ENCODE measurements at regions not wholly inside any gene's neighbourhood (a gene's known extent, or its start where the extent isn't known, plus 50 kb on each side); places are given as distances from the start of the nearest gene placed in this dataset.

- no peaks in the 10 kb centered on the region for H3K4me1 ChIP-seq (ENCODE audit: control insufficient read depth, low read depth, low read length)
- no peaks in the 10 kb centered on the region for H3K79me2 ChIP-seq (ENCODE audit: control insufficient read depth, insufficient read depth, low read length)
- no peak overlapping the region for H3K4ac ChIP-seq (ENCODE audit: low read depth, low read length)
- H2BK5ac ChIP-seq (ENCODE audit: low read length) = no peak overlapping the region
- no peak overlapping the region for H2BK120ac ChIP-seq (ENCODE audit: low read depth, low read length)
- no peak overlapping the region for H3K23ac ChIP-seq (ENCODE audit: low read length)
- no peak overlapping the region for H4K8ac ChIP-seq (ENCODE audit: low read depth, low read length)
- no peaks in the 10 kb centered on the region for H3K79me1 ChIP-seq (ENCODE audit: low read length)
- WGBS (ENCODE audit: extremely low coverage, insufficient coverage, low lambda C conversion rate) = no CpG with 5 or more reads among the region's 3 CpGs
- no peaks in the 10 kb centered on the region for H3K27me3 ChIP-seq (ENCODE audit: insufficient read depth, low read length, poor library complexity)
- no peak overlapping the region for H2AK5ac ChIP-seq (ENCODE audit: low read length)
- no peak overlapping the region for H3K56ac ChIP-seq (ENCODE audit: low read length)
- no peak overlapping the region for H3K9ac ChIP-seq (ENCODE audit: low read length)
- no peak overlapping the region for H3K27ac ChIP-seq (ENCODE audit: low read depth, low read length)
- no peak for DNase-seq
- H4K5ac ChIP-seq (ENCODE audit: low read length) = no peak overlapping the region
- no peak overlapping the region for H3K4me2 ChIP-seq (ENCODE audit: low read length)
- H3K36me3 ChIP-seq (ENCODE audit: control insufficient read depth, insufficient read depth, low read length) = no peaks in the 10 kb centered on the region
- H2BK15ac ChIP-seq (replicated peaks; ENCODE audit: low read depth) = no peak overlapping the region
- no peak overlapping the region for H3K18ac ChIP-seq (ENCODE audit: low read length)
- no peak overlapping the region for H3K4me3 ChIP-seq (ENCODE audit: low read length)
Measured at GRCh38 chr11:112367461-112367860, 106.8 kb upstream of the PLET1 start.

DNA sequence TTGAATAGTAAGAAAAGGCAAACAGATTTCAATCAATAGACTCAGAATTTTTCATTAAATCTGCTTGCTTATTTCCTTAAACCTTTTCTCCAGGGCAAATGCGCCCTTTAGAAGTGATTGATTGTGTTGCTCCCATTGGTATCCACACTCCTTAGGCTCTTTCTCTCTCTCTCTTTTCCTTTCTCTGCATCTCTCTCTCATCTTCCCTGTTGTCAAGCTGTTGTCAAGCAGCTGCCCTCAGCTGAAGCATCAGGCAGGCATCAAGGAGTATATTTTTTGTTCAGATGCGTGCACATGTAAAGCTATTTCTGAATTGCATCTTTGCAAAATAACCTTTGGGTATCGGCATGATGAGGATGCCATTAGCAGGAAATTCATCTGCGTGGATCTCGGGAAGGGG lies 107.2 kb upstream of the PLET1 start:
- Histone ChIP-seq H2BK120ac (ENCODE audit: low read depth, low read length) (no peak overlapping the region), H3K56ac (ENCODE audit: low read length) (no peak overlapping the region), H3K79me2 (ENCODE audit: control insufficient read depth, insufficient read depth, low read length) (no peaks in the 10 kb centered on the region), H3K18ac (ENCODE audit: low read length) (no peak overlapping the region), H3K4me2 (ENCODE audit: low read length) (no peak overlapping the region), H3K4me3 (ENCODE audit: low read length) (no peak overlapping the region), H3K23ac (ENCODE audit: low read length) (no peak overlapping the region), H3K9ac (ENCODE audit: low read length) (no peak overlapping the region), H4K8ac (ENCODE audit: low read depth, low read length) (no peak overlapping the region), H3K27ac (ENCODE audit: low read depth, low read length) (no peak overlapping the region), H3K27me3 (ENCODE audit: insufficient read depth, low read length, poor library complexity) (no peaks in the 10 kb centered on the region), H2BK5ac (ENCODE audit: low read length) (no peak overlapping the region), H4K5ac (ENCODE audit: low read length) (no peak overlapping the region), H3K4me1 (ENCODE audit: control insufficient read depth, low read depth, low read length) (no peaks in the 10 kb centered on the region), H3K79me1 (ENCODE audit: low read length) (no peaks in the 10 kb centered on the region), H2BK15ac (replicated peaks; ENCODE audit: low read depth) (no peak overlapping the region), H2AK5ac (ENCODE audit: low read length) (no peak overlapping the region), H3K4ac (ENCODE audit: low read depth, low read length) (no peak overlapping the region), H3K36me3 (ENCODE audit: control insufficient read depth, insufficient read depth, low read length) (no peaks in the 10 kb centered on the region)
- no peak for DNase-seq
- WGBS (ENCODE audit: extremely low coverage, insufficient coverage, low lambda C conversion rate) = no CpG with 5 or more reads among the region's 5 CpGs

DNA sequence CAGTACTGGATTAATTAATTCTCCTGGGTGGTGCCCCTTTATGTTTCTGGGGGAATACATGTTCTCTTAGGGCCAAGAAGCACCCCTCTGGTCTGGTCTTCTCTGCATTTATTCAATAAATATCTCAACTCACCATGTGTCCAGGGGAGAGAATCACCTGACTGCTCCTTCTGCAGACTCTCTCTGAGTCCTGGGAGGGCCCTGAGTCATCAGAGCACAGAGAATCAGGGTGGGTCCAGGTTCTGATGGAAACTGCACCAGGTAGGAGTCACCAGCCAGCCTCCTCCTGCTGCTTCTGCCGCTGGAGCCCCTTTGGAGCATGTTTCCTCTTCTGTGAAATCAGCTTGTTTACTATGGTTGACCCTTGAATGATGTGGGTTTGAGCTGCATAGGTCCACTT lies 107.7 kb upstream of the PLET1 start:
- Histone ChIP-seq H3K27ac (ENCODE audit: low read depth, low read length) (no peak overlapping the region), H3K79me2 (ENCODE audit: control insufficient read depth, insufficient read depth, low read length) (no peaks in the 10 kb centered on the region), H4K5ac (ENCODE audit: low read length) (no peak overlapping the region), H3K56ac (ENCODE audit: low read length) (no peak overlapping the region), H3K79me1 (ENCODE audit: low read length) (no peaks in the 10 kb centered on the region), H2BK120ac (ENCODE audit: low read depth, low read length) (no peak overlapping the region), H3K27me3 (ENCODE audit: insufficient read depth, low read length, poor library complexity) (no peaks in the 10 kb centered on the region), H4K8ac (ENCODE audit: low read depth, low read length) (no peak overlapping the region), H3K4me1 (ENCODE audit: control insufficient read depth, low read depth, low read length) (no peaks in the 10 kb centered on the region), H3K9ac (ENCODE audit: low read length) (no peak overlapping the region), H3K4me3 (ENCODE audit: low read length) (no peak overlapping the region), H3K36me3 (ENCODE audit: control insufficient read depth, insufficient read depth, low read length) (no peaks in the 10 kb centered on the region), H3K4me2 (ENCODE audit: low read length) (no peak overlapping the region), H2BK5ac (ENCODE audit: low read length) (no peak overlapping the region), H3K4ac (ENCODE audit: low read depth, low read length) (no peak overlapping the region), H2BK15ac (replicated peaks; ENCODE audit: low read depth) (no peak overlapping the region), H3K18ac (ENCODE audit: low read length) (no peak overlapping the region), H3K23ac (ENCODE audit: low read length) (no peak overlapping the region), H2AK5ac (ENCODE audit: low read length) (no peak overlapping the region)
- no peak for DNase-seq
- WGBS (ENCODE audit: extremely low coverage, insufficient coverage, low lambda C conversion rate) = no CpG with 5 or more reads among the region's 1 CpG

GRCh38 chr11:112369374-112369773 lies 108.7 kb upstream of the PLET1 start:
- Histone ChIP-seq H3K36me3 (ENCODE audit: control insufficient read depth, insufficient read depth, low read length) (no peaks in the 10 kb centered on the region), H3K27me3 (ENCODE audit: insufficient read depth, low read length, poor library complexity) (no peaks in the 10 kb centered on the region), H4K5ac (ENCODE audit: low read length) (no peak overlapping the region), H3K18ac (ENCODE audit: low read length) (no peak overlapping the region), H3K79me1 (ENCODE audit: low read length) (no peaks in the 10 kb centered on the region), H3K23ac (ENCODE audit: low read length) (no peak overlapping the region), H4K8ac (ENCODE audit: low read depth, low read length) (no peak overlapping the region), H3K79me2 (ENCODE audit: control insufficient read depth, insufficient read depth, low read length) (no peaks in the 10 kb centered on the region), H2BK5ac (ENCODE audit: low read length) (no peak overlapping the region), H2AK5ac (ENCODE audit: low read length) (no peak overlapping the region), H2BK120ac (ENCODE audit: low read depth, low read length) (no peak overlapping the region), H3K27ac (ENCODE audit: low read depth, low read length) (no peak overlapping the region), H3K4me1 (ENCODE audit: control insufficient read depth, low read depth, low read length) (no peaks in the 10 kb centered on the region), H3K9ac (ENCODE audit: low read length) (no peak overlapping the region), H3K4me3 (ENCODE audit: low read length) (no peak overlapping the region), H2BK15ac (replicated peaks; ENCODE audit: low read depth) (no peak overlapping the region), H3K56ac (ENCODE audit: low read length) (no peak overlapping the region), H3K4ac (ENCODE audit: low read depth, low read length) (no peak overlapping the region), H3K4me2 (ENCODE audit: low read length) (no peak overlapping the region)
- DNase-seq = no peak
- no CpG with 5 or more reads among the region's 1 CpG for WGBS (ENCODE audit: extremely low coverage, insufficient coverage, low lambda C conversion rate)

GRCh38 chr11:112369916-112370315 lies 109.3 kb upstream of the PLET1 start:
- WGBS (ENCODE audit: extremely low coverage, insufficient coverage, low lambda C conversion rate) = no CpG with 5 or more reads among the region's 5 CpGs
- H3K4me1 ChIP-seq (ENCODE audit: control insufficient read depth, low read depth, low read length) = no peaks in the 10 kb centered on the region
- H3K27me3 ChIP-seq (ENCODE audit: insufficient read depth, low read length, poor library complexity) = no peaks in the 10 kb centered on the region
- H2AK5ac ChIP-seq (ENCODE audit: low read length) = no peak overlapping the region
- H4K8ac ChIP-seq (ENCODE audit: low read depth, low read length) = no peak overlapping the region
- no peak overlapping the region for H3K23ac ChIP-seq (ENCODE audit: low read length)
- no peaks in the 10 kb centered on the region for H3K79me1 ChIP-seq (ENCODE audit: low read length)
- no peak overlapping the region for H3K56ac ChIP-seq (ENCODE audit: low read length)
- no peak overlapping the region for H3K4me3 ChIP-seq (ENCODE audit: low read length)
- H3K4me2 ChIP-seq (ENCODE audit: low read length) = no peak overlapping the region
- no peak overlapping the region for H3K27ac ChIP-seq (ENCODE audit: low read depth, low read length)
- no peaks in the 10 kb centered on the region for H3K79me2 ChIP-seq (ENCODE audit: control insufficient read depth, insufficient read depth, low read length)
- H3K18ac ChIP-seq (ENCODE audit: low read length) = no peak overlapping the region
- no peak overlapping the region for H2BK5ac ChIP-seq (ENCODE audit: low read length)
- no peak for DNase-seq
- no peak overlapping the region for H2BK120ac ChIP-seq (ENCODE audit: low read depth, low read length)
- no peak overlapping the region for H3K9ac ChIP-seq (ENCODE audit: low read length)
- no peak overlapping the region for H3K4ac ChIP-seq (ENCODE audit: low read depth, low read length)
- H3K36me3 ChIP-seq (ENCODE audit: control insufficient read depth, insufficient read depth, low read length) = no peaks in the 10 kb centered on the region
- H4K5ac ChIP-seq (ENCODE audit: low read length) = no peak overlapping the region
- no peak overlapping the region for H2BK15ac ChIP-seq (replicated peaks; ENCODE audit: low read depth)

GRCh38 chr11:112374486-112375140 lies 114.0 kb upstream of the PLET1 start:
- no peak overlapping the region for H2BK120ac ChIP-seq (ENCODE audit: low read depth, low read length)
- H2BK5ac ChIP-seq (ENCODE audit: low read length) = no peak overlapping the region
- H3K36me3 ChIP-seq (ENCODE audit: control insufficient read depth, insufficient read depth, low read length) = no peaks in the 10 kb centered on the region
- no peak overlapping the region for H4K8ac ChIP-seq (ENCODE audit: low read depth, low read length)
- no peaks in the 10 kb centered on the region for H3K79me1 ChIP-seq (ENCODE audit: low read length)
- no peak overlapping the region for H3K4ac ChIP-seq (ENCODE audit: low read depth, low read length)
- H3K56ac ChIP-seq (ENCODE audit: low read length) = no peak overlapping the region
- H3K18ac ChIP-seq (ENCODE audit: low read length) = no peak overlapping the region
- H2AK5ac ChIP-seq (ENCODE audit: low read length) = no peak overlapping the region
- DNase-seq = peak; percentile 47
- no peak overlapping the region for H3K27ac ChIP-seq (ENCODE audit: low read depth, low read length)
- no peak overlapping the region for H2BK15ac ChIP-seq (replicated peaks; ENCODE audit: low read depth)
- H3K4me3 ChIP-seq (ENCODE audit: low read length) = no peak overlapping the region
- no peak overlapping the region for H3K23ac ChIP-seq (ENCODE audit: low read length)
- WGBS (ENCODE audit: extremely low coverage, insufficient coverage, low lambda C conversion rate) = no CpG with 5 or more reads among the region's 9 CpGs
- H4K5ac ChIP-seq (ENCODE audit: low read length) = no peak overlapping the region
- no peaks in the 10 kb centered on the region for H3K4me1 ChIP-seq (ENCODE audit: control insufficient read depth, low read depth, low read length)
- no peak overlapping the region for H3K4me2 ChIP-seq (ENCODE audit: low read length)
- no peaks in the 10 kb centered on the region for H3K79me2 ChIP-seq (ENCODE audit: control insufficient read depth, insufficient read depth, low read length)
- H3K9ac ChIP-seq (ENCODE audit: low read length) = no peak overlapping the region
- H3K27me3 ChIP-seq (ENCODE audit: insufficient read depth, low read length, poor library complexity) = no peaks in the 10 kb centered on the region

Data from mesendoderm (in vitro differentiated cells).